ENCODE measurements at regions not wholly inside any gene's neighbourhood (a gene's known extent, or its start where the extent isn't known, plus 50 kb on each side); places are given as distances from the start of the nearest gene placed in this dataset.

DNA sequence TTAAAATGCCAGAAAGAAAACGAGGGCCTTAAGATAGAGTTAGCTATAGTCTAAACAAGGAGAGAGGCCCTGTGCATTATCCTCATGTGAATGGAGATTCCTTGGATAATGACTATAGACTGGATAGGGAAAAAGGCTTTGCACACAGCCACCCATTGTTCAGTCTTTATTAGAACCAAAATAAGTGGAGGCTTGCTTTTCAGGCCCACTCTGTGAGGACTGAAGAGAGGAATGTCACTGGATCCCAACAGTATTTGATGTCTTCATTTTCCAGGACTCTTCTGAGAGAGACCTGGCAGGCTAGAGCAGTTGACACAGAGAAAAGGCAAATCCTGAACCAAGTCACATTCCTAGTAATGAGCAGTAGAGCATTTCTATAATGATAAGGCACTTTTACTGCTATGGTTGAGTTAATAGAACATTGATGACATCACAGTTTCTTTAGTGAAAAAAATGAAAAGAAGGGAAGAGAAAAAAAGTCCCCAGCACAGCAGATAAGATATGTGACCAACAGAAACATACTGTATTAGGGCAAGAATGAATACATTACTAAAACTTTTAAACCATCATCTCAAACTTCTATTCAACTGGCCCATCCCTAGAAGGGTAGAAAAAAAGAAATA lies 315.1 kb downstream of the EPHA7 start:
- CTCF ChIA-PET, result no interaction called here
- Mint-ChIP-seq H3K4me3 (ENCODE audit: unreplicated experiment) (no peak overlapping the region), H3K27me3 (ENCODE audit: insufficient read depth, unreplicated experiment) (no peaks in the 10 kb centered on the region), H3K4me1 (ENCODE audit: low read depth, unreplicated experiment) (no peaks in the 10 kb centered on the region), H3K27ac (ENCODE audit: unreplicated experiment) (no peak overlapping the region), H3K9me3 (ENCODE audit: unreplicated experiment) (no peaks in the 10 kb centered on the region), H3K36me3 (ENCODE audit: insufficient read depth, unreplicated experiment) (no peaks in the 10 kb centered on the region)
- Histone ChIP-seq H3K4me3 (ENCODE audit: low read depth, low read length) (no peak overlapping the region), H3K4me1 (no peaks in the 10 kb centered on the region), H3K27me3 (replicated peaks; ENCODE audit: control insufficient read depth, insufficient read depth, low read length) (no peaks in the 10 kb centered on the region), H3K36me3 (ENCODE audit: control insufficient read depth, insufficient read depth, low read length) (no peaks in the 10 kb centered on the region), H3K9me3 (no peaks in the 10 kb centered on the region)
- BruUV-seq (replicated peaks), result no TSS peak
- POLR2A ChIA-PET, result no interaction called here
- intact Hi-C loops (cut with micrococcal nuclease; ENCODE audit: unreplicated experiment), result no loop called here
- DNase-seq, result no peak
- TF ChIP-seq, protein P1, sequence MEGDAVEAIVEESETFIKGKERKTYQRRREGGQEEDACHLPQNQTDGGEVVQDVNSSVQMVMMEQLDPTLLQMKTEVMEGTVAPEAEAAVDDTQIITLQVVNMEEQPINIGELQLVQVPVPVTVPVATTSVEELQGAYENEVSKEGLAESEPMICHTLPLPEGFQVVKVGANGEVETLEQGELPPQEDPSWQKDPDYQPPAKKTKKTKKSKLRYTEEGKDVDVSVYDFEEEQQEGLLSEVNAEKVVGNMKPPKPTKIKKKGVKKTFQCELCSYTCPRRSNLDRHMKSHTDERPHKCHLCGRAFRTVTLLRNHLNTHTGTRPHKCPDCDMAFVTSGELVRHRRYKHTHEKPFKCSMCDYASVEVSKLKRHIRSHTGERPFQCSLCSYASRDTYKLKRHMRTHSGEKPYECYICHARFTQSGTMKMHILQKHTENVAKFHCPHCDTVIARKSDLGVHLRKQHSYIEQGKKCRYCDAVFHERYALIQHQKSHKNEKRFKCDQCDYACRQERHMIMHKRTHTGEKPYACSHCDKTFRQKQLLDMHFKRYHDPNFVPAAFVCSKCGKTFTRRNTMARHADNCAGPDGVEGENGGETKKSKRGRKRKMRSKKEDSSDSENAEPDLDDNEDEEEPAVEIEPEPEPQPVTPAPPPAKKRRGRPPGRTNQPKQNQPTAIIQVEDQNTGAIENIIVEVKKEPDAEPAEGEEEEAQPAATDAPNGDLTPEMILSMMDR (IDR thresholded peaks at IDR 0.05; ENCODE audit: insufficient read depth in 1 of 2, low read depth in 1 of 2, low read length in 1 of 2, severe bottlenecking in 1 of 2, unreplicated experiment in 1 of 2), result no peak

DNA sequence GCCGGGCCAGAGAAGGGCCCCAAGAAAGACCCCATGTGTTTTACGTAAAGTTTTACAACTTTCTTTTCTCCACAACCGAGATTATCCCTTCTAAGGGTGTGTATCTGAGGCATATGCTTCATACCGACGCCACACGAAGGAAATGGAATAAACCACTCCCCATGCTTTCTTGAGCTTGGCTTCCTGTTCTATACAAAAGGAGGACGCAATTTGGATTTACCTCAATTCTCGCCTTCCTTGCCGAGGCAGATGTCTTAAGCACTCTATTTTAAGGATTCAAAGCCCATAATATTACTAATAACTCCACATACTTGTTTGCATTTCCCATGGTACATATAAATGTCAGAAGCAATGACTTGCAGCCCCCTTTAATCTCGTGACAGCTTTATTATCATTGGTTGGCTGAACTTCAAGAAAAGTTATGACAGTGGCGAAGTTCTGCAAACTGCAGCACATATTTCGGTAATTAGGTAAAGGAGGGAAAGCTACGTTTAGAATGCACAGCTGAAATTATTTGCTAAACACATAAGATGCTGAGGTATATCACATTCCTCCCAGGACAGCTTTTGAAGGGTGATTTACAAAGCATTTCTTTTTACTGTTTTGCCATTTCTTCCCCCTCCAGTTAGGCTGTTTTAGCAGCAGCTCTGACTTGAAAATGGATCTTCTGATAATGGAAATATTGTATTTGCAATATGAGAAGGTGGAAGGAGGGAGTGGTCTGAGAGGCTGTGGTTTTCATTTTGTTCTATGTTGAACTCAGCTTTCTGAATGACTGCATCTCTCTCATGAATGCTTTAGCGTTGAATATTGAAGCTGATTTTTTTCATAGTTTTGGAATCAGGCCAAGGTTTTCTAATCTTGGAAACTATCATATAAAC lies 330.5 kb downstream of the EPHA7 start:
- Mint-ChIP-seq H3K27ac (ENCODE audit: unreplicated experiment) (no peak overlapping the region), H3K9me3 (ENCODE audit: unreplicated experiment) (no peaks in the 10 kb centered on the region), H3K4me3 (ENCODE audit: unreplicated experiment) (no peak overlapping the region), H3K36me3 (ENCODE audit: insufficient read depth, unreplicated experiment) (no peaks in the 10 kb centered on the region), H3K4me1 (ENCODE audit: low read depth, unreplicated experiment) (no peaks in the 10 kb centered on the region), H3K27me3 (ENCODE audit: insufficient read depth, unreplicated experiment) (no peaks in the 10 kb centered on the region)
- Histone ChIP-seq H3K9me3 (no peaks in the 10 kb centered on the region; the same call in 1 of the 2 replicates), H3K4me1 (no peaks in the 10 kb centered on the region), H3K27me3 (replicated peaks; ENCODE audit: control insufficient read depth, insufficient read depth, low read length) (no peaks in the 10 kb centered on the region), H3K36me3 (ENCODE audit: control insufficient read depth, insufficient read depth, low read length) (no peaks in the 10 kb centered on the region), H3K4me3 (ENCODE audit: low read depth, low read length) (no peak overlapping the region)
- ChIA-PET POLR2A (no interaction called here), CTCF (no interaction called here)
- no peak for DNase-seq
- TF ChIP-seq, protein P1 (IDR thresholded peaks at IDR 0.05; ENCODE audit: insufficient read depth in 1 of 2, low read depth in 1 of 2, low read length in 1 of 2, severe bottlenecking in 1 of 2, unreplicated experiment in 1 of 2), result no peak
- intact Hi-C loops (cut with micrococcal nuclease; ENCODE audit: unreplicated experiment), result no loop called here
- BruUV-seq (replicated peaks), result no TSS peak

DNA sequence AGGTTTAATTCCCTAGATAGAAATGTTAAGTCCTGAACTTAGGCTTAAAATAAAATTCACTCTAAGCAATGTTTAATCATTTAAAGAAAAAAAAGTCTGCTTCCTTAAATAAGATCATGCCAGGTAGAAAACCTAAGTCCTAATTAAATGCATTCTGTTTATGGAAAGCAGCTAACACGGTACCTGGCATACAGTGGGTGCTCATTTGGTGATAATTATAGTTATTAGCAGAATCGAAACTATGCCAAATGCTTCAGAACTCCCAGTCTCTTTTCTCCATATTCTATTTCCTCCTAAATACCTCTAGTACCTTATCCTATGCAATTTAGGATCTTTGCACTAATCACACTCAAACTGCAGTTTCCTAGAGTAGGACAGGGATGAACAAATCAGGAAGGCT lies 331.8 kb downstream of the EPHA7 start:
- Mint-ChIP-seq H3K4me1 (ENCODE audit: low read depth, unreplicated experiment) (no peaks in the 10 kb centered on the region), H3K4me3 (ENCODE audit: unreplicated experiment) (no peak overlapping the region), H3K9me3 (ENCODE audit: unreplicated experiment) (no peaks in the 10 kb centered on the region), H3K27me3 (ENCODE audit: insufficient read depth, unreplicated experiment) (no peaks in the 10 kb centered on the region), H3K36me3 (ENCODE audit: insufficient read depth, unreplicated experiment) (no peaks in the 10 kb centered on the region), H3K27ac (ENCODE audit: unreplicated experiment) (no peak overlapping the region)
- Histone ChIP-seq H3K9me3 (no peaks in the 10 kb centered on the region; the same call in 1 of the 2 replicates), H3K4me3 (ENCODE audit: low read depth, low read length) (no peak overlapping the region), H3K27me3 (replicated peaks; ENCODE audit: control insufficient read depth, insufficient read depth, low read length) (no peaks in the 10 kb centered on the region), H3K4me1 (no peaks in the 10 kb centered on the region), H3K36me3 (ENCODE audit: control insufficient read depth, insufficient read depth, low read length) (no peaks in the 10 kb centered on the region)
- TF ChIP-seq, protein P1 (IDR thresholded peaks at IDR 0.05; ENCODE audit: insufficient read depth in 1 of 2, low read depth in 1 of 2, low read length in 1 of 2, severe bottlenecking in 1 of 2, unreplicated experiment in 1 of 2), result no peak
- CTCF ChIA-PET, result no interaction called here
- POLR2A ChIA-PET, result no interaction called here
- no peak for DNase-seq
- BruUV-seq (replicated peaks), result no TSS peak
- intact Hi-C loops (cut with micrococcal nuclease; ENCODE audit: unreplicated experiment), result no loop called here

Data from Caco-2 (cell line).